ENCODE measurements at regions not wholly inside any gene's neighbourhood (a gene's known extent, or its start where the extent isn't known, plus 50 kb on each side); places are given as distances from the start of the nearest gene placed in this dataset.

- DNase-seq, result no peak
- TF ChIP-seq CTCF (IDR thresholded peaks at IDR 0.05), result no peak
- Histone ChIP-seq H3K27me3 (peaks cover 10% of the 10 kb centered on the region), H3K4me1 (no peaks in the 10 kb centered on the region), H3K4me3 (no peak overlapping the region), H3K27ac (no peak overlapping the region), H3K9me3 (no peaks in the 10 kb centered on the region), H3K36me3 (no peaks in the 10 kb centered on the region)
- intact Hi-C loops (cut with DNase I), result no loop called here
- ATAC-seq, result no peak
These were observed 274.9 kb upstream of the CCL2 start for GRCh38 chr17:33980193-33980592.

DNA sequence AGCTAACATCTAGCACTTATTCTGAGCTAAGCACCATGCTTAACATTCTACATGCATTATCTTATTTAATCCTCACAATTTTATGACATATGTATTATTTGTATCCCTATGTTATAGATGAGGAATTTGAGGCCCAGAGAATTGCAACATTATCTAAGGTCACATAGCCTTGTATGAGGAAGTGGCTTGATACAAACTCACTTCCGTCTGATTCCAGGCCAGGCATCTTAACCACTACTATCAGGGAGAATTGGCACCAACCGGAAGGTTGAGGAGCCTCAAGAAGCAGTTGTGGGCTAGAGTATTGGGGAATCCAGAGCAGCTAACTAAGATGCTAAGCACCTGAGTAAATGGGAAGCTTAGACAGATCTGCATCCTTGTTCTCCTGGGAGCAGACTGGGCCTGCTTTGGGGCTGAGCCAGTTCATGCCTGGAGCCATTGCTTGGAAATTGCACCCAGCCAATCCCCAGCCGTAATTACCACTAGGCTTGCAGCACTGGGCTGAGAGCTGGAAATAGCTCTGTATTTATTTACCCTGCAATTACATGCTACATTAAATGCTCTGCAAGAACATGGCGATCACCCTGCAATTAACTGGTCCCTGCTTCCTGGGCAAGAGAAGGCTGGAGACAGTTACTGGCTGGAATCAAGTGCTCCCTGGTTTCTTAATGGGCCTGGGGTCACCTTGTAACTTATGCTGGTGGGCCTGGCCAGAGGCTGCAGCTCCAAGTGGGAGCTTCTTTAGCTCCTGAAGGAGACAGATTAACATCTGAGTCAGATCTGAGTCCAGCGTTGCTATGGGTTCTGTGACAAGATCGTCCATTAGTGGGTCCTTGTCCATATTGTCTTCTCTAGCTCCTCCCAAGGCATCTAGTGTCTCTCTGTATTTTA lies 273.1 kb upstream of the CCL2 start:
- ATAC-seq, result no peak
- H3K27ac ChIP-seq, result no peak overlapping the region
- H3K27me3 ChIP-seq, result no peaks in the 10 kb centered on the region
- intact Hi-C loops (cut with DNase I), result no loop called here
- H3K4me3 ChIP-seq, result no peak overlapping the region
- no peak for TF ChIP-seq CTCF (IDR thresholded peaks at IDR 0.05)
- no peaks in the 10 kb centered on the region for H3K9me3 ChIP-seq
- no peaks in the 10 kb centered on the region for H3K4me1 ChIP-seq
- no peaks in the 10 kb centered on the region for H3K36me3 ChIP-seq
- no peak for DNase-seq

DNA sequence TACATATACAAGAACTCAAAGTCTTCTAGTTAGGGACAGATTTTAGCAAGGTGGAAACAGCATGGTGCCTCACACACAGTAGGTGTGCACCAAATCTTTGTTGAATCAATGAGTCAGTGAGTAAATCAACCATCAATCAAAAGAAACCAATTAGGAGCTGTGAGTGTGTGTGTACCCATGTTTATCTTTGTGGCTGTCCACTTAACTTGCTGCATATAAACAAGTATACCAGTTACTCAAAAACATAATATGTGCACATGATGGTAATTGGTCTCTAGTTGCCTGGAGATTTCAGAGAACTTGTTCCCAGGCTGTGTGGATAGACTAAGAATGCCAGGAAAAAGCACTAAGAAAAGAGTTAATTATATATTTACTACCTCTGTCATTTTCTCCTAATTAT lies 272.2 kb upstream of the CCL2 start:
- ATAC-seq (no peak), DNase-seq (no peak)
- Histone ChIP-seq H3K4me1 (no peaks in the 10 kb centered on the region), H3K9me3 (no peaks in the 10 kb centered on the region), H3K27ac (no peak overlapping the region), H3K4me3 (no peak overlapping the region), H3K27me3 (no peaks in the 10 kb centered on the region), H3K36me3 (no peaks in the 10 kb centered on the region)
- no peak for TF ChIP-seq CTCF (IDR thresholded peaks at IDR 0.05)
- intact Hi-C loops (cut with DNase I), result no loop called here

- no peaks in the 10 kb centered on the region for H3K9me3 ChIP-seq
- H3K4me3 ChIP-seq, result no peak overlapping the region
- ATAC-seq, result no peak
- TF ChIP-seq CTCF (IDR thresholded peaks at IDR 0.05), result no peak
- no peaks in the 10 kb centered on the region for H3K4me1 ChIP-seq
- no peaks in the 10 kb centered on the region for H3K36me3 ChIP-seq
- intact Hi-C loops (cut with DNase I), result no loop called here
- H3K27ac ChIP-seq, result no peak overlapping the region
- no peaks in the 10 kb centered on the region for H3K27me3 ChIP-seq
- DNase-seq, result no peak
These were observed 271.1 kb upstream of the CCL2 start for GRCh38 chr17:33983824-33984574.

GRCh38 chr17:33986088-33986487 lies 269.0 kb upstream of the CCL2 start:
- ATAC-seq, result no peak
- H3K27ac ChIP-seq, result no peak overlapping the region
- no peaks in the 10 kb centered on the region for H3K4me1 ChIP-seq
- intact Hi-C loops (cut with DNase I), result no loop called here
- H3K9me3 ChIP-seq, result no peaks in the 10 kb centered on the region
- TF ChIP-seq CTCF (IDR thresholded peaks at IDR 0.05), result no peak
- DNase-seq, result no peak
- H3K27me3 ChIP-seq, result no peaks in the 10 kb centered on the region
- H3K4me3 ChIP-seq, result no peak overlapping the region
- no peaks in the 10 kb centered on the region for H3K36me3 ChIP-seq

Measured in upper lobe of right lung (tissue), 1 donor.